Erythroblast (primary cell): ENCODE measurements at regions not wholly inside any gene's neighbourhood (a gene's known extent, or its start where the extent isn't known, plus 50 kb on each side); places are given as distances from the start of the nearest gene placed in this dataset.

Experiments used
- DNase-seq, 2 experiments: peaks; one replicate each; lab custom pipeline; 2025; lab: John Stamatoyannopoulos, UW
- GATA1 ChIP-seq: IDR thresholded peaks from 2 replicates; pipeline ENCODE4 v1.6.1; 2011; ENCODE audit warnings: low read depth, mild to moderate bottlenecking, control low read depth, low read length, moderate library complexity
- POLR2A ChIP-seq: IDR thresholded peaks from 2 replicates; pipeline ENCODE4 v1.6.1; 2011; ENCODE audit warnings: mild to moderate bottlenecking, low read length

DNA sequence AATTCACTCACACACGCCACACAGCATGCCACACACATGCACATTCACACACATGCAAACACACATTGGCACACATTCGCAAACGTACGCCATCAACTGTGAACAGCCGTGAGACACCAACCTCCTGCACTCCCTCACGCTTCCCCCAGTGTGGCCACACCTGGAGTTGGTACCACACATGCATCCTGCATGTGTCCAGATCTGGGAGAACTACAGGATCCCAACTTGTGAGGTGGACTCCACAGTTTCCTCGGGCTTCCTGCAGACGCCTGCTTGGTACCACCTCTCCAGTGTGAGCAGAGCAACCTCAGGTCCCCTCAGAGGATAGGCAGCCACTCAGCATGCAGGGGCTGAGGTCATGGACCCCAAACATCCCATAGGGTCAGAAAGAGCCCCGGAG is 239.0 kb downstream of the EIPR1 start:
- DNase-seq = no peak
- TF ChIP-seq POLR2A (no peak), GATA1 (no peak)

- DNase-seq = no peak
- TF ChIP-seq POLR2A (no peak), GATA1 (no peak)
Measured at GRCh38 chr2:3137651-3138300, 239.8 kb downstream of the EIPR1 start.

- DNase-seq = no peak
- no peak for TF ChIP-seq POLR2A
- no peak for TF ChIP-seq GATA1
Measured at GRCh38 chr2:3135676-3136075, 241.9 kb downstream of the EIPR1 start.

GRCh38 chr2:3134026-3134571 is 243.5 kb downstream of the EIPR1 start:
- no peak for DNase-seq
- TF ChIP-seq POLR2A (no peak), GATA1 (no peak)

- no peak for DNase-seq
- TF ChIP-seq POLR2A = no peak
- no peak for TF ChIP-seq GATA1
Measured at GRCh38 chr2:3132966-3133365, 244.7 kb downstream of the EIPR1 start.

DNA sequence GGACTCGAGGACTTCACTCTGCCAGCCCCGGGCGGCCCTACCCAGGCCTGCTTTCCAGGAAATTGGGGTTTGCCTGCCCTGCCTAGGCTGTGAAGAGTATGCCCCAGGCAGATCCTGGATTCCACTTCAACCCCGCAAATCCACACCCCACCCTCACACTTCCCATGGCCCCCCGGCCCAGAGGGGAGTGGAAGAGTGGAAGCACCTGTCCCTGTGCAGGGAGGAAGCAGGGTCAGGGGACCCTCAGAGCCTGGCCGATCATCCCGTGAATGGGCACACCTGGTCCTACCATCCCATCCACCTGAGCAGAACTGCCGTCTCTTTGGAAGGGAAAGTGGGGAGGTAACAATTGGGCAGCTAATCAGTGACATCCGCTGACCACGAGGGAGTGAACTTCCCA is 245.2 kb downstream of the EIPR1 start:
- DNase-seq = no peak
- no peak for TF ChIP-seq GATA1
- no peak for TF ChIP-seq POLR2A

DNA sequence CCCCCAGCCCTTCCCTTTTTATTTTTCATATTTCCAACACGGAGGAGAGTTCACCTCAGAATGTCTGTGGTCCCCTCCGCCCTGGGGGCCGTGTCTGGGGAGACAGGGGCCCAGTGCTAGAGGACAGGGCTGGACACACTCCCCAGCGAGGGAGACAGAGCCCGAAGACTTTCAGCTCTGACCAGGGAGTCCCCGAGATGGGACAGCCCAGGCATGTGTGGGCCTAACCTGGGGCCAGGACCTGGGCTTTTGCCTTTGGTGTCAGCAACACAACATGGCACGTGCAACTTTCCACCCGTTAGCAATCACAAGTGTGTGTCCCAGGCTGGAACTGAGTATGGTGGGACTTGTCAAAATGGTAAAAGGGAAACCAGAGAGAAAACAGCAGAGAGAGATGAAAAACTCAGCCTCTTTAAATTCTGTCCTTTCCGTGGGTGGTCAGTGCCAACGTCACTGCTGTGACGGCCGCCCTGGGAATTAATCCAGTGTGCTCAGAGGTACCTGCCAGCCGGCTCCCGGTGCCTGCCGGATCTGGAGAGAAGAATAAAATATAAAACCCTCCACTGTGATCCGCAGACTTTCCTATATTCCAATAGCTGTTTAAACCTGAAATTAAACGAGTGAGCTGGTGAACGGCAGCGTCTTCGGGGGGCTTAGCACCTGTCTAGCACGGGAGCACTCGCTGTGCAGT is 245.8 kb downstream of the EIPR1 start:
- no peak for TF ChIP-seq POLR2A
- no peak for TF ChIP-seq GATA1
- no peak for DNase-seq

- TF ChIP-seq POLR2A = no peak
- TF ChIP-seq GATA1 = no peak
- DNase-seq = no peak
Measured at GRCh38 chr2:3130889-3131635, 246.6 kb downstream of the EIPR1 start.

GRCh38 chr2:3130444-3130843 is 247.2 kb downstream of the EIPR1 start:
- TF ChIP-seq POLR2A (no peak), GATA1 (no peak)
- DNase-seq = no peak

GRCh38 chr2:3129867-3130266 is 247.8 kb downstream of the EIPR1 start:
- no peak for DNase-seq
- TF ChIP-seq GATA1 (no peak), POLR2A (no peak)

DNA sequence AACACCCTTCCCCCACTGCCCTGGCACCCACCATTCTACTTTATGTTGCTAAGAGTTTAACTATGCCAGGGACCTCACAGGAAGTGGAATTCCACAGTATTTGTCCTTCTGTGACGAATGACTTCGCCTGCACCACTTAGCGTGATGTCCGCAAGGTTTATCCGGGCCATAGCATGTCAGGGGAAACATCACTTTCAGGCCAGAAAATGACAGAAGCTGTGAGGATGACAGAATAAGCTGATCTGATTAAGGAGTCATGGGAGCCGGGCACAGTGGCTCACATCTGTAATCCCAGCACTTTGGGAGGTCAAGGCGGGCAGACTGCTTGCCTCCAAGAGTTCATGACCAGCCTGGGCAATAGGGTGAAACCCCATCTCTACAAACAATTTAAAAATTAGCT is 248.8 kb downstream of the EIPR1 start:
- TF ChIP-seq GATA1 = no peak
- TF ChIP-seq POLR2A = no peak
- DNase-seq = no peak

GRCh38 chr2:3127710-3128109 is 249.9 kb downstream of the EIPR1 start:
- TF ChIP-seq GATA1 = no peak
- TF ChIP-seq POLR2A = no peak

GRCh38 chr2:3126911-3127621 is 250.6 kb downstream of the EIPR1 start:
- no peak for TF ChIP-seq GATA1
- TF ChIP-seq POLR2A = no peak
- DNase-seq = no peak

More at GRCh38 chr2:3127710-3128109, 249.9 kb downstream of the EIPR1 start:
- DNase-seq = no peak
